ENCODE measurements at regions not wholly inside any gene's neighbourhood (a gene's known extent, or its start where the extent isn't known, plus 50 kb on each side); places are given as distances from the start of the nearest gene placed in this dataset.

DNA sequence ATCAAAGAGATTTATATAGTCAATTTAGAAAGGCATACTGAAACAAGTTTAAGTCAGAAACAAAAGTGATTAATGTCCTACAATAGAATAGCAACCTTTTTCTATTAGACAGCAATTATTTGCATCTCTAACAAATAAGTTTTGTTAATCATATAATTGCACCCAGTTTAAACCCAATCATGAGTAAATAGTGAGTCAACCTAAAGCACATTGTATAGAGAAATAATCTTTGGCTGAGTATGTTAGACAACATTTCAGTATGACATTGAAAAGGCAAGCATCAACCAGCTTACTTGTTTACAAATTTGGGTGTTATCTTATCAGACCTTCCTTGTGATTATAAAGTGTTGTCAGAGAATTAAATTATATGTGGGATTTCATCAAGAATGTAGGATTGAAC is 209.5 kb downstream of the IL15 start:
- no peak for TF ChIP-seq POLR2A (IDR thresholded peaks at IDR 0.05)
- TF ChIP-seq, protein P1, sequence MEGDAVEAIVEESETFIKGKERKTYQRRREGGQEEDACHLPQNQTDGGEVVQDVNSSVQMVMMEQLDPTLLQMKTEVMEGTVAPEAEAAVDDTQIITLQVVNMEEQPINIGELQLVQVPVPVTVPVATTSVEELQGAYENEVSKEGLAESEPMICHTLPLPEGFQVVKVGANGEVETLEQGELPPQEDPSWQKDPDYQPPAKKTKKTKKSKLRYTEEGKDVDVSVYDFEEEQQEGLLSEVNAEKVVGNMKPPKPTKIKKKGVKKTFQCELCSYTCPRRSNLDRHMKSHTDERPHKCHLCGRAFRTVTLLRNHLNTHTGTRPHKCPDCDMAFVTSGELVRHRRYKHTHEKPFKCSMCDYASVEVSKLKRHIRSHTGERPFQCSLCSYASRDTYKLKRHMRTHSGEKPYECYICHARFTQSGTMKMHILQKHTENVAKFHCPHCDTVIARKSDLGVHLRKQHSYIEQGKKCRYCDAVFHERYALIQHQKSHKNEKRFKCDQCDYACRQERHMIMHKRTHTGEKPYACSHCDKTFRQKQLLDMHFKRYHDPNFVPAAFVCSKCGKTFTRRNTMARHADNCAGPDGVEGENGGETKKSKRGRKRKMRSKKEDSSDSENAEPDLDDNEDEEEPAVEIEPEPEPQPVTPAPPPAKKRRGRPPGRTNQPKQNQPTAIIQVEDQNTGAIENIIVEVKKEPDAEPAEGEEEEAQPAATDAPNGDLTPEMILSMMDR (IDR thresholded peaks at IDR 0.05) = no peak

Measured in lower leg skin (tissue), 3 donors.